ENCODE measurements at regions not wholly inside any gene's neighbourhood (a gene's known extent, or its start where the extent isn't known, plus 50 kb on each side); places are given as distances from the start of the nearest gene placed in this dataset.

- no peak for DNase-seq
- no peak overlapping the region for H3K27ac ChIP-seq
- H3K4me1 ChIP-seq (replicated peaks; ENCODE audit: insufficient read depth), result no peaks in the 10 kb centered on the region
- H3K9me2 ChIP-seq (ENCODE audit: insufficient read depth), result no peaks in the 10 kb centered on the region
- H3K9me3 ChIP-seq (ENCODE audit: insufficient read depth, low read depth), result no peaks in the 10 kb centered on the region
- no peak overlapping the region for H3K4me3 ChIP-seq
- no TSS peak for BruUV-seq (replicated peaks)
- H3F3A ChIP-seq (ENCODE audit: insufficient read depth, low read depth), result no peaks in the 10 kb centered on the region
- no peaks in the 10 kb centered on the region for H3K79me2 ChIP-seq (ENCODE audit: low read depth)
- TF ChIP-seq EZH2 (IDR thresholded peaks at IDR 0.05; ENCODE audit: low read depth), result no peak
- TF ChIP-seq CTCF (conservative IDR thresholded peaks at IDR 0.05), result no peak
- no peaks in the 10 kb centered on the region for H3K27me3 ChIP-seq (ENCODE audit: insufficient read depth, low read depth)
- no peaks in the 10 kb centered on the region for H3K36me3 ChIP-seq (ENCODE audit: low read depth)
- ChIA-PET CTCF (no interaction called here), POLR2A (ENCODE audit: unreplicated experiment) (no interaction called here)
- no peak overlapping the region for H2AFZ ChIP-seq
- H4K20me1 ChIP-seq (ENCODE audit: insufficient read depth), result no peaks in the 10 kb centered on the region
- intact Hi-C loops (cut with micrococcal nuclease; ENCODE audit: unreplicated experiment), result no loop called here
- no peak overlapping the region for H3K4me2 ChIP-seq
Observed at GRCh38 chr2:207432453-207432852, 97.3 kb upstream of the CREB1 start.

- Histone ChIP-seq H3K79me2 (ENCODE audit: low read depth) (no peaks in the 10 kb centered on the region), H3K36me3 (ENCODE audit: low read depth) (no peaks in the 10 kb centered on the region), H2AFZ (no peak overlapping the region), H4K20me1 (ENCODE audit: insufficient read depth) (no peaks in the 10 kb centered on the region), H3K4me2 (no peak overlapping the region), H3K9me2 (ENCODE audit: insufficient read depth) (no peaks in the 10 kb centered on the region), H3K4me3 (no peak overlapping the region), H3K4me1 (replicated peaks; ENCODE audit: insufficient read depth) (no peaks in the 10 kb centered on the region), H3K27me3 (ENCODE audit: insufficient read depth, low read depth) (no peaks in the 10 kb centered on the region), H3K27ac (no peak overlapping the region), H3K9me3 (ENCODE audit: insufficient read depth, low read depth) (no peaks in the 10 kb centered on the region), H3F3A (ENCODE audit: insufficient read depth, low read depth) (no peaks in the 10 kb centered on the region)
- CTCF ChIA-PET, result no interaction called here
- DNase-seq, result no peak
- no TSS peak for BruUV-seq (replicated peaks)
- intact Hi-C loops (cut with micrococcal nuclease; ENCODE audit: unreplicated experiment), result no loop called here
- TF ChIP-seq EZH2 (IDR thresholded peaks at IDR 0.05; ENCODE audit: low read depth) (no peak), CTCF (conservative IDR thresholded peaks at IDR 0.05) (no peak)
- POLR2A ChIA-PET (ENCODE audit: unreplicated experiment), result no interaction called here
Observed at GRCh38 chr2:207434306-207434705, 95.5 kb upstream of the CREB1 start.

GRCh38 chr2:207434899-207435465 lies 94.8 kb upstream of the CREB1 start:
- Histone ChIP-seq H3K9me2 (ENCODE audit: insufficient read depth) (no peaks in the 10 kb centered on the region), H4K20me1 (ENCODE audit: insufficient read depth) (no peaks in the 10 kb centered on the region), H3K36me3 (ENCODE audit: low read depth) (no peaks in the 10 kb centered on the region), H3K9me3 (ENCODE audit: insufficient read depth, low read depth) (no peaks in the 10 kb centered on the region), H3K27me3 (ENCODE audit: insufficient read depth, low read depth) (no peaks in the 10 kb centered on the region), H3K27ac (no peak overlapping the region), H2AFZ (no peak overlapping the region), H3K4me2 (no peak overlapping the region), H3K79me2 (ENCODE audit: low read depth) (no peaks in the 10 kb centered on the region), H3F3A (ENCODE audit: insufficient read depth, low read depth) (no peaks in the 10 kb centered on the region), H3K4me1 (replicated peaks; ENCODE audit: insufficient read depth) (no peaks in the 10 kb centered on the region), H3K4me3 (no peak overlapping the region)
- POLR2A ChIA-PET (ENCODE audit: unreplicated experiment), result no interaction called here
- CTCF ChIA-PET, result no interaction called here
- DNase-seq, result no peak
- no TSS peak for BruUV-seq (replicated peaks)
- intact Hi-C loops (cut with micrococcal nuclease; ENCODE audit: unreplicated experiment), result no loop called here
- TF ChIP-seq CTCF (conservative IDR thresholded peaks at IDR 0.05) (no peak), EZH2 (IDR thresholded peaks at IDR 0.05; ENCODE audit: low read depth) (no peak)

Data from PC-9 (cell line).